ENCODE measurements at regions not wholly inside any gene's neighbourhood (a gene's known extent, or its start where the extent isn't known, plus 50 kb on each side); places are given as distances from the start of the nearest gene placed in this dataset.
A peak's percentile ranks its signal among the peaks of the same experiment; 100 is the strongest.
"Not testable (repeated sequence)": the region's sequence is repeated elsewhere in the genome, so short reads cannot be mapped to it uniquely, and the experiment has no call there.

DNA sequence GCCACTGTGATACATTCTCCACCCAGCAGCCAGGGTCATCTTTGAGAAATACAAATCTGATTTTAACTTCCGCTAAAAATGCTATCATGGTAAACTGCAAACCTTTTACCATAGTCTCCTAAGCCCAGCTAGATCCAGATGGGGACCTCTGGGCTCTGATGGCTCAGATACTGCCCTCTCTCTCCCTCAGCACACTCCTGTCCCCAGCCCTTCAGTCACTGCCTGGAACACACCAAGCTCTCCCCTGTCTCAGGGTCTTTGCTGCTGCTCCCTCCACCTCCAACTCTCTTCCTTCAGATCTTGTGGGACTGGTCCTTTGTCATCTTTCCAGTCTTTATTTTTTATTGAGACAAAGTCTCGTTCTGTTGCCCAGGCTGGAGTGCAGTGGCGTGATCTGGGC, 65.1 kb downstream of the SPRY4 start:
- no peak for DNase-seq (ENCODE audit: low read depth in 2 of 2)

DNA sequence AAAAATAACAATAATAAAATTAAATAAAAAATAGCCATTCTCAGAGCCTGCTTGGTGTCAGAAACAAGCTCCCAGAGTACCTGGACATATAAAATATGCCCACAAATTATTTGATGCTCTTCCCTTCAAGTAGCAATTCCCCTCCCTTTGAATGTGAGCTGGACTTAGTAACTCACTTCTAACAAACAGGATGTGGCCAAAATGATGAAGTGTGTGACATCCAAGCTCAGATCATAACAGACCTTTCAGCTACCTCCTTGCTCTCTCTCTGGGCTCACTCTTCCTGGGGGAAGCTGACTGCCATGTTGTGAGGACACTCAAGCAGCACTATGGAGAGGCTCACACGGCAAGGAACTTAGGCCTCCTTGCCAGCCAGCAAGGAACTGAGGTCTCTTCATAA, 69.0 kb downstream of the SPRY4 start:
- DNase-seq (ENCODE audit: low read depth in 2 of 2), result no peak

DNA sequence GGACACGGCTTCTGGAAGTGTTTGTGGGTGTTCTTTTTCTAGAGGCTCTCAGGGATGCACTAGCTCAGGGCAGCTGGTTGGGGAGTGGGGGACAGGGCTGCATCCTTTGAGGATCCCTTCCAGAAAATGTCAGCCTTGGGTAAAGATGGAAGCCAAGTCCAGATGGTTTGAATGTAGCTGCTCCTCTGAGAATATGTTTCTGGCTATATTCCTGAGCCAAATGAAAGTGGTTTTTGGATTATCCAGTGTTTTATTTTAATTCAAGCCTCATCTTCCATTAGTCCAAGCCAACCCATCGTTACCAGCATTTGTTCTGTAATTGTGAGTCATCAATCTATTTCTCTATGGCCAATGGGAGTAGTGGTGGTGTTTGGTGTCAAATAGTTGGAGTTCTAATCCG, 70.4 kb downstream of the SPRY4 start:
- DNase-seq (ENCODE audit: low read depth in 2 of 2), result no peak

DNA sequence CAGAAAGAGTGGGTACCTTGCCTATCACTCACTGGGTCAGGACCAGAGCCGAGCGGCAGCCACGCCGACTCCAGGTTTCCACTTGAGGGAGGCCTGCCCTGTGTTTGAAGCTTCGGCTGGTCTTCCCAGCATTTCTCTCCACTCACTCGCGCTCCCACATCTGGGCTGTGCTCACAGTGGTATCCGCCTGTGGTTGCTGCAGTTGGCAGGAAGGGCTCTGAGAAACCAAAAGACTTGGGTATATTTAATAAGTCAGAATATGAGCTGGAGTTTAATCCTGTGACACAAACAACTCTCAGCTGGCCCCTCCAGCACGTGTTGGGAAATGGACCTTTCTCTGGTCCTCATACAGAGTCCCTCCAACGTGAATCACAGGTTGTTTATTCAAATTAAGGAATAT, 70.9 kb downstream of the SPRY4 start:
- DNase-seq (ENCODE audit: low read depth in 2 of 2), result no peak

GRCh38 chr5:142250119-142250518, 74.7 kb downstream of the SPRY4 start:
- DNase-seq (ENCODE audit: low read depth in 2 of 2), result no peak

- DNase-seq (ENCODE audit: low read depth in 2 of 2), result no peak
These were observed 75.9 kb downstream of the SPRY4 start for GRCh38 chr5:142248853-142249462.

- no peak for DNase-seq (ENCODE audit: low read depth in 2 of 2)
These were observed 78.6 kb downstream of the SPRY4 start for GRCh38 chr5:142246258-142246657.

GRCh38 chr5:142245786-142246185, 79.0 kb downstream of the SPRY4 start:
- no peak for DNase-seq (ENCODE audit: low read depth in 2 of 2)

GRCh38 chr5:142244440-142244839, 80.4 kb downstream of the SPRY4 start:
- no peak for DNase-seq (ENCODE audit: low read depth in 2 of 2)

- DNase-seq (ENCODE audit: low read depth in 2 of 2), result no peak
These were observed 82.5 kb downstream of the SPRY4 start for GRCh38 chr5:142242272-142242671.

DNA sequence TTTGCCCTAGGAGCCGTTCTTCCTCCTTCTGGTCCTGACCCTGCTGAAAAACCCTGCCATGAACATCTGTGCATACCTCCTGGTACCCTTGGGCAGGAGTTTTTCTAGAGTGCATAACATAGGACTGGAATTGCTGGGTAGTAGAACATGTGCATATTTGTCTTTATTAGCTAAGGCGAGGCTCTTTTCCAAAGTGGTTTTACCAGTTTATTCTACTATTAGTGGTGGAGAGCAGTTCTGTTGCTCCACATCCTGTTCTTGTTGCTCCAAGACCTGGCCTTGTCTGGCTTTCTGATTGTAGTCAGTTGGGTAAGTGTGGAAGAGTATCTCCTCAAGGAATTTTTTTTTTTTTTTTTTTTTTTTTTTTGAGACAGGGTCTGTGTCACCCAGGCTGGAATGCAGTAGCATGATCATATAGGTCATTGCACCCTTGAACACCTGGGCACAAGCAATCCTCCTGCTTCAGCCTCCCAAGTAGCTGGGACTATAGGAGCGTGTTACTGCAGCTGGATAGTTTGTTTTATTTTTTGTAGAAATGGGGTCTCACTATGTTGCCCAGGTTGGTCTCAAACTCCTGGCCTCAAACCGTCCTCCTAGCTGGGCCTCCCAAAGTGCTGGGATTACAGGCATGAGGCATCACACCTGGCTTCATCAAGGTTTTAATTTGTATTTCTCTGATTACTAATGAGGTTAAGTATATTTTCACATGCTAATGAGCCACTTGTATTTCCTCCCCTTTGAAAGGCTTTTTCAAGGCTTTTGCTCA, 85.2 kb downstream of the SPRY4 start:
- DNase-seq (ENCODE audit: low read depth in 2 of 2), result no peak

- DNase-seq (ENCODE audit: low read depth in 2 of 2), result no peak
These were observed 87.1 kb downstream of the SPRY4 start for GRCh38 chr5:142237707-142238106.

DNA sequence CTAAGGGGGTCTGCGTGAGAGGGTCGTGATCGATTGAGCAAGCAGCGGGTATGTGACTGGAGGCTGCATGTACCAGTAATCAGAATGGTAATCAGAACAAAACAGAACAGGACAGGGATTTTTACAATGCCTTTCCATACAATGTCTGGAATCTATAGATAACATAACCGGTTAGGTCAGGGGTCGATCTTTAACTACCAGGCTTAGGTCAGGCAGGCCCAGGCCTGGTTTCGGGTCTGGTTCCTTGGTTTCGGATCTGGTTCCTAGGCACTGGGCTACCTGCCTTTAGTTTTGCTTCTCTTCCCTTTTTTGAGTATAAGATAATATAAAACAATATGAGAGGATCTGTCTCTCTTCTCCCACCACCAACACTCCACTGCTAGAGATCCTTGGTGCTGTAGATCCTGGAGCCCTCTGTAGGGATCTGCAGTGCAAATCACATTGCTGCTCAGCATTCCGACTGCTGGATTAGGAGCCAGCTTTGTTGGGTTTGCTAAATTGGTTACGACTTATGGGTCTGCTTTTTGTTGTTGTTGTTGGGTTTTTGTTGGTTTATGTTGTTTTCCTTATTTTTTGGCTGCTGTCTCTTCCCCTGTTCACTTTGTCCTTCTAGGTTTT, 88.0 kb downstream of the SPRY4 start:
- not testable (repeated sequence) for DNase-seq (ENCODE audit: low read depth in 2 of 2)

- DNase-seq (ENCODE audit: low read depth in 2 of 2), result no peak
These were observed 88.8 kb downstream of the SPRY4 start for GRCh38 chr5:142235870-142236672.

- peak in 1 of 2 donors; percentile 26 for DNase-seq (ENCODE audit: low read depth in 2 of 2)
These were observed 89.6 kb downstream of the SPRY4 start for GRCh38 chr5:142235050-142235797.

DNA sequence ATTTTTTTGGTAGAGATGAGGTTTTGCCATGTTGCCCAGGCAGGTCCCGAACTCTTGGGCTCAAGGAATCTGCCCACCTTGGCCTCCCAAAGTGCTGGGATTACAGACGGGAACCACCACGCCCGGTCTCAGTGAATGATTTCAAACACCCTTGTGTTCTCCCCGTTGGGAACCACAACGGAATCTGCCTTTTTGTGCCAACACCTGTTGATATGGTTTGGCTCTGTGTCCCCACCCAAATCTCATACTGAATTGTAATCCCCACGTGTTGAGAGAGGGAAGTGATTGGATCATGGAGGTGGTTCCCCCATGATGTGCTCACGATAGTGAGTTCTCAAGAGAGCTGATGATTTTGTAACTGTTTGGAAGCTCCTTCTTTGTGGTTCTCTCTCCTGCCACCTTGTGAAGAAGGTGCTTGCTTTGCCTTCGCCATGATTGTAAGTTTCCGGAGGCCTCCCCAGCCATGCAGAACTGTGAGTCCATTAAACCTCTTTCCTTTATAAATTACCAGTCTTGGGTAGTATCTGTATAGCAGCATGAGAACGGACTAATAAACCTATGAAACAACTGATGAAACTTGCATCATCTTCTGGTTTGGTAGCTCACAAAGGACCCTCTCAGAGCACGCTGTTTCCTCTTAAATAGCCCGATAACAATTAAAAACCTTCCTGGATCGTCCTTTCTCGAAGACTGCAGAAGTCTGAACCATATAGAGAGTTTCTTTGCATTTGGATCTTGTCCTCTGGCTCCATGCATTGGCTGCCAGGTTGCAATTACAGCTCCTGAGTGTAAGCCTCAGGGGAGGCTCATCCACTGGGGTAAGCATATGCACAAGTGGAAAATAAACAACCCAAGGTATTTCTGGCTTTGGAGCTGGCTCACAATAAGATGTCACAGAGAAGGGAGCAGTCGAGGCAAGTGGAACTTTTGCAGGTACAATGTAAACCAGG, 91.5 kb downstream of the SPRY4 start:
- DNase-seq (ENCODE audit: low read depth in 2 of 2), result no peak

DNA sequence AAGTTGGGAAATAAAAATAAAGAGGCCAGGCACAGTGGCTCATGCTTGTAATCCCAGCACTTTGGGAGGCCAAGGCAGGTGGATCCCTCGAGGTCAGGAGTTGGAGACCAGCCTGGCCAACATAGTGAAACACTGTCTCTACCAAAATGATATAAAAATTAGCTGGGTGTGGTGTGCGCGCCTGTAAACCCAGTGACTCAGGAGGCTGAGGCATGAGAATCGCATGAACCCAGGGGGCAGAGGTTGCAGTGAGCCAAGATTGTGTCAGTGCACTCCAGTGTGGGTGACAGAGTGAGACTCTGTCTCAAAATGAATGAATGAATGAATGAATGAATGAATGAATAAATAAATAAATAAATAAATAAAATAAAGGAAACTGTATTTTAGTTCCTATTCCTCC, 93.9 kb downstream of the SPRY4 start:
- not testable (repeated sequence) for DNase-seq (ENCODE audit: low read depth in 2 of 2)

DNA sequence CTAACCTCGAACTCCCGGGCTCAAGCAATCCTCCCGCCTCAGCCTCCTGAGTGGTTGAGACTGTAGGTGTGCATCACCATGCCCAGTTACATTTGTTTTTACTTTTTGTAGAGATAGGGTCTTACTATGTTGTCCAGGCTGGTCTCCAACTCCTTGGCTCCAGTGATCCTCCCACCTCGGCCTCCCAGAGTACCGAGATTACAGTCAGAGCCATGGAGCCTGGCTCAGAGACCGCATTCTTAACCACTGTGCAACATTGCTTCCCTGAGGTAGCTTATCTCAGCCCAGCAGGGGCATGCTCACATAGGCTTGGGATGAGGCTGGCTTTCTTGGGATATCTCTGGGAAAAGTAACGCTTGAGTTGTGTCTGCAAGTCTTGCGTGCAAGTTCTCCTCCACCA, 99.7 kb downstream of the SPRY4 start:
- DNase-seq (ENCODE audit: low read depth in 2 of 2), result no peak

GRCh38 chr5:142222866-142223558, 101.8 kb downstream of the SPRY4 start:
- DNase-seq (ENCODE audit: low read depth in 2 of 2), result no peak
